ENCODE measurements at regions not wholly inside any gene's neighbourhood (a gene's known extent, or its start where the extent isn't known, plus 50 kb on each side); places are given as distances from the start of the nearest gene placed in this dataset.
"Not testable (repeated sequence)": the region's sequence is repeated elsewhere in the genome, so short reads cannot be mapped to it uniquely, and the experiment has no call there.

GRCh38 chr3:27644941-27645340, 77.2 kb downstream of the EOMES start:
- Histone ChIP-seq H3K9ac (ENCODE audit: low read depth in 1 of 3, low read length in 3 of 3) (no peak overlapping the region), H3K27ac (ENCODE audit: low read depth, low read length) (no peak overlapping the region), H3K36me3 (ENCODE audit: control insufficient read depth in 3 of 3, insufficient read depth in 3 of 3, low read length in 3 of 3) (no peaks in the 10 kb centered on the region), H3K4me3 (ENCODE audit: low read length in 3 of 3) (no peak overlapping the region), H3K4me1 (ENCODE audit: control insufficient read depth in 3 of 3, insufficient read depth in 3 of 3, low read length in 3 of 3) (no peaks in the 10 kb centered on the region), H3K27me3 (ENCODE audit: control insufficient read depth in 3 of 3, insufficient read depth in 3 of 3, low read length in 3 of 3) (no peaks in the 10 kb centered on the region), H3K9me3 (ENCODE audit: control insufficient read depth in 3 of 3, low read length in 3 of 3) (no peaks in the 10 kb centered on the region)

DNA sequence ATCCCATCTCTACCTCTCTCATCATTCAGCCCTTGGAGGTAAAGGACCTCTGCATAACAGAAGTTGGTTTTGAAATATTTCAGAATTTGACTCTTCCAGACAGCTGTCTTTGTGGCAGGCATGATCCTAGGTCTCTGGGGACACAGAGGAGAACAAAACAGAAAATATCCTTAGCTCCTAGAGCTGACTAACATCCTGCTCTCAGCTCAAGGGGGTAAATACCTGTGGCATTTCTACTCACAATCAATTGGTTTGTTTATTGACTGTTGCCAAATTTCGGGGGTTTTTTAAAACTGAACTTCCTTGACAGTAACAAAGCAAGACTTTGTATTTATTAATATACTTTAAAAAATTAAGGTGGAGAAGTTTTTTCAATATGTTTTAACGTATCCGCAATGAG, 78.8 kb downstream of the EOMES start:
- Histone ChIP-seq H3K4me1 (ENCODE audit: control insufficient read depth in 3 of 3, insufficient read depth in 3 of 3, low read length in 3 of 3) (no peaks in the 10 kb centered on the region), H3K9ac (ENCODE audit: low read depth in 1 of 3, low read length in 3 of 3) (no peak overlapping the region), H3K36me3 (ENCODE audit: control insufficient read depth in 3 of 3, insufficient read depth in 3 of 3, low read length in 3 of 3) (no peaks in the 10 kb centered on the region), H3K27me3 (ENCODE audit: control insufficient read depth in 3 of 3, insufficient read depth in 3 of 3, low read length in 3 of 3) (no peaks in the 10 kb centered on the region), H3K27ac (ENCODE audit: low read depth, low read length) (no peak overlapping the region), H3K4me3 (ENCODE audit: low read length in 3 of 3) (no peak overlapping the region), H3K9me3 (ENCODE audit: control insufficient read depth in 3 of 3, low read length in 3 of 3) (no peaks in the 10 kb centered on the region)

DNA sequence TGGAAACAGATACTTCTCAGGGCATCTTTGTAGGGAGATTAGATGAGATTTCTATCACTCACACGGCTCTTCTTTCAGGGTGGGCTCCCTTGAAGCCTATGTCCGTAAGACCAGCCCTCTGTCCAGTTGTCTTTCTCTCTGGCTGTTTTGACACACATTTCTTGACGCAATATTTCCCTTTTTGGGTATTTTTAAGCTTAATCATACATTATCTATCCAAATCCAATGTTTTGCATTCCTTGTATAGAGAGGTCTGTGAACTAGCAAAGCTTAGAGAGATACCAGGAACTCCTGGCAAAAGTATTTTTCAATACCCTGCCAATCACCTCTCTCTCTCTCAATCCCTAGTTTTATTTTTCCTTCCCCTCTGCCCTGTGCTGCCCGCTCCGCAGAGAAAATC, 79.3 kb downstream of the EOMES start:
- Histone ChIP-seq H3K4me1 (ENCODE audit: control insufficient read depth in 3 of 3, insufficient read depth in 3 of 3, low read length in 3 of 3) (no peaks in the 10 kb centered on the region), H3K27me3 (ENCODE audit: control insufficient read depth in 3 of 3, insufficient read depth in 3 of 3, low read length in 3 of 3) (no peaks in the 10 kb centered on the region), H3K9me3 (ENCODE audit: control insufficient read depth in 3 of 3, low read length in 3 of 3) (no peaks in the 10 kb centered on the region), H3K36me3 (ENCODE audit: control insufficient read depth in 3 of 3, insufficient read depth in 3 of 3, low read length in 3 of 3) (no peaks in the 10 kb centered on the region), H3K4me3 (ENCODE audit: low read length in 3 of 3) (no peak overlapping the region), H3K27ac (ENCODE audit: low read depth, low read length) (no peak overlapping the region), H3K9ac (ENCODE audit: low read depth in 1 of 3, low read length in 3 of 3) (no peak overlapping the region)

GRCh38 chr3:27641888-27642601, 80.1 kb downstream of the EOMES start:
- Histone ChIP-seq H3K4me3 (ENCODE audit: low read length in 3 of 3) (no peak overlapping the region), H3K27ac (ENCODE audit: low read depth, low read length) (no peak overlapping the region), H3K27me3 (ENCODE audit: control insufficient read depth in 3 of 3, insufficient read depth in 3 of 3, low read length in 3 of 3) (no peaks in the 10 kb centered on the region), H3K9me3 (ENCODE audit: control insufficient read depth in 3 of 3, low read length in 3 of 3) (no peaks in the 10 kb centered on the region), H3K36me3 (ENCODE audit: control insufficient read depth in 3 of 3, insufficient read depth in 3 of 3, low read length in 3 of 3) (no peaks in the 10 kb centered on the region), H3K9ac (ENCODE audit: low read depth in 1 of 3, low read length in 3 of 3) (no peak overlapping the region), H3K4me1 (ENCODE audit: control insufficient read depth in 3 of 3, insufficient read depth in 3 of 3, low read length in 3 of 3) (no peaks in the 10 kb centered on the region)

- H3K36me3 ChIP-seq (ENCODE audit: control insufficient read depth in 3 of 3, insufficient read depth in 3 of 3, low read length in 3 of 3), result no peaks in the 10 kb centered on the region
Observed at GRCh38 chr3:27641271-27641800, 80.8 kb downstream of the EOMES start.

DNA sequence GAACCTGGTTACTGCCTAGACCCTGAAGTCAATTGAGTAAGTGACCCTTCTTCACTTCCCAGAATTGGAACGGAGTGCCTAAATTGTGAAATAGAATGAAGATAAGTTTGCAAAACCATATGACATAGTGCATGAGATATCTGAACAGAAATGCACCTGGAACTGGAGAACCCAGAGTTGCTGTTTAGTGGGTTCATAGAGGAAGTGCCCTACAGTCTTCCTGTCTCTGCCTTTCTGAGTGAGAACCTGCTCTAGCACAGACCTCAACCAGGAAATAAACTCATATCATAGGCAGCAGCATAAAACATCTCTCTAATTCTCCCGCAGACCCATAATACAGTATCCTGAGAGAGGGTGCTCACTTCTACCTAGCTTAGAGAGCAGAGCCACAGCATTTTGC, 82.9 kb downstream of the EOMES start:
- Histone ChIP-seq H3K36me3 (ENCODE audit: control insufficient read depth in 3 of 3, insufficient read depth in 3 of 3, low read length in 3 of 3) (no peaks in the 10 kb centered on the region), H3K27ac (ENCODE audit: low read depth, low read length) (no peak overlapping the region), H3K9me3 (ENCODE audit: control insufficient read depth in 3 of 3, low read length in 3 of 3) (no peaks in the 10 kb centered on the region), H3K9ac (ENCODE audit: low read depth in 1 of 3, low read length in 3 of 3) (no peak overlapping the region), H3K4me3 (ENCODE audit: low read length in 3 of 3) (no peak overlapping the region), H3K27me3 (ENCODE audit: control insufficient read depth in 3 of 3, insufficient read depth in 3 of 3, low read length in 3 of 3) (no peaks in the 10 kb centered on the region), H3K4me1 (ENCODE audit: control insufficient read depth in 3 of 3, insufficient read depth in 3 of 3, low read length in 3 of 3) (no peaks in the 10 kb centered on the region)

More at GRCh38 chr3:27641271-27641800, 80.8 kb downstream of the EOMES start:
- Histone ChIP-seq H3K9me3 (ENCODE audit: control insufficient read depth in 3 of 3, low read length in 3 of 3) (no peaks in the 10 kb centered on the region), H3K4me1 (ENCODE audit: control insufficient read depth in 3 of 3, insufficient read depth in 3 of 3, low read length in 3 of 3) (no peaks in the 10 kb centered on the region), H3K9ac (ENCODE audit: low read depth in 1 of 3, low read length in 3 of 3) (no peak overlapping the region), H3K27ac (ENCODE audit: low read depth, low read length) (no peak overlapping the region), H3K4me3 (ENCODE audit: low read length in 3 of 3) (no peak overlapping the region), H3K27me3 (ENCODE audit: control insufficient read depth in 3 of 3, insufficient read depth in 3 of 3, low read length in 3 of 3) (no peaks in the 10 kb centered on the region)

- Histone ChIP-seq H3K4me3 (ENCODE audit: low read length in 3 of 3) (no peak overlapping the region), H3K27ac (ENCODE audit: low read depth, low read length) (no peak overlapping the region), H3K9me3 (ENCODE audit: control insufficient read depth in 3 of 3, low read length in 3 of 3) (no peaks in the 10 kb centered on the region), H3K4me1 (ENCODE audit: control insufficient read depth in 3 of 3, insufficient read depth in 3 of 3, low read length in 3 of 3) (no peaks in the 10 kb centered on the region), H3K9ac (ENCODE audit: low read depth in 1 of 3, low read length in 3 of 3) (no peak overlapping the region), H3K36me3 (ENCODE audit: control insufficient read depth in 3 of 3, insufficient read depth in 3 of 3, low read length in 3 of 3) (no peaks in the 10 kb centered on the region), H3K27me3 (ENCODE audit: control insufficient read depth in 3 of 3, insufficient read depth in 3 of 3, low read length in 3 of 3) (no peaks in the 10 kb centered on the region)
Observed at GRCh38 chr3:27638594-27638993, 83.5 kb downstream of the EOMES start.

GRCh38 chr3:27637346-27637995, 84.7 kb downstream of the EOMES start:
- H3K9me3 ChIP-seq (ENCODE audit: control insufficient read depth in 3 of 3, low read length in 3 of 3), result no peaks in the 10 kb centered on the region
- no peak overlapping the region for H3K4me3 ChIP-seq (ENCODE audit: low read length in 3 of 3)
- no peak overlapping the region for H3K9ac ChIP-seq (ENCODE audit: low read depth in 1 of 3, low read length in 3 of 3)
- no peaks in the 10 kb centered on the region for H3K36me3 ChIP-seq (ENCODE audit: control insufficient read depth in 3 of 3, insufficient read depth in 3 of 3, low read length in 3 of 3)
- H3K27ac ChIP-seq (ENCODE audit: low read depth, low read length), result no peak overlapping the region
- H3K27me3 ChIP-seq (ENCODE audit: control insufficient read depth in 3 of 3, insufficient read depth in 3 of 3, low read length in 3 of 3), result peaks cover 0 to 3% (median 0%) of the 10 kb centered on the region in 3 donors
- H3K4me1 ChIP-seq (ENCODE audit: control insufficient read depth in 3 of 3, insufficient read depth in 3 of 3, low read length in 3 of 3), result no peaks in the 10 kb centered on the region

DNA sequence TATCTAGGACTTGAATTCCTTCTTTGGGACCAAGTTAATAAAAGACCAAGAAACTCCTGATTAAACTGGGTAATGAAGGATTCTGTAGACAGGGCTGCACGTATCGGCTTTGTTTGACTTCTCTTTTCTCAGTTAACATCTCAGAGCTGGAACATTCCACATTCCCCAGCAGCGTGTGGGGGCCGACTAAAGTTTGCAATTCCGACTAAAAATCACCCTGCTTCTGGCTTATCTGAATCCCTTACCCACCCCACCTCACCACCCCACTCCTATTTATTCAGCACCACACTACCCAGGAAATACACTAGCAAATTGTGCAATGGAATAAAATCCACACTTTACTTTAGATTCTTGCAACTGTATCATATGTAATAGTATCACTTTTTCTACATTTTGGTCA, 87.1 kb downstream of the EOMES start:
- not testable (repeated sequence) for H3K9me3 ChIP-seq (ENCODE audit: control insufficient read depth in 3 of 3, low read length in 3 of 3); H3K27me3 ChIP-seq (ENCODE audit: control insufficient read depth in 3 of 3, insufficient read depth in 3 of 3, low read length in 3 of 3); H3K4me1 ChIP-seq (ENCODE audit: control insufficient read depth in 3 of 3, insufficient read depth in 3 of 3, low read length in 3 of 3); H3K9ac ChIP-seq (ENCODE audit: low read depth in 1 of 3, low read length in 3 of 3); H3K27ac ChIP-seq (ENCODE audit: low read depth, low read length); H3K36me3 ChIP-seq (ENCODE audit: control insufficient read depth in 3 of 3, insufficient read depth in 3 of 3, low read length in 3 of 3); H3K4me3 ChIP-seq (ENCODE audit: low read length in 3 of 3)

GRCh38 chr3:27633224-27633545, 88.9 kb downstream of the EOMES start:
- Histone ChIP-seq H3K36me3 (ENCODE audit: control insufficient read depth in 3 of 3, insufficient read depth in 3 of 3, low read length in 3 of 3) (no peaks in the 10 kb centered on the region), H3K9ac (ENCODE audit: low read depth in 1 of 3, low read length in 3 of 3) (peak overlapping the region in 2 of 3 donors; percentile 56 to 73), H3K27ac (ENCODE audit: low read depth, low read length) (peak overlapping the region; percentile 54)

More at GRCh38 chr3:27633224-27633545, 88.9 kb downstream of the EOMES start:
- Histone ChIP-seq H3K27me3 (ENCODE audit: control insufficient read depth in 3 of 3, insufficient read depth in 3 of 3, low read length in 3 of 3) (peaks cover 0 to 3% (median 0%) of the 10 kb centered on the region in 3 donors), H3K9me3 (ENCODE audit: control insufficient read depth in 3 of 3, low read length in 3 of 3) (no peaks in the 10 kb centered on the region), H3K4me3 (ENCODE audit: low read length in 3 of 3) (peak overlapping the region; percentile 64 to 75 (median 73)), H3K4me1 (ENCODE audit: control insufficient read depth in 3 of 3, insufficient read depth in 3 of 3, low read length in 3 of 3) (no peaks in the 10 kb centered on the region)
